Ovary (tissue), 3 donors: ENCODE measurements at regions not wholly inside any gene's neighbourhood (a gene's known extent, or its start where the extent isn't known, plus 50 kb on each side); places are given as distances from the start of the nearest gene placed in this dataset.

Experiments
- CTCF ChIP-seq, 3 donors: fragments of 450-650 bp in 2 of 3; fragments of 200-600 bp in 1 of 3; IDR thresholded peaks; one replicate each; pipeline versions ENCODE4 v1.5.1 to v1.8.0; 2016 to 2022; ENCODE audit warnings: antibody characterized with exemption in 3 of 3, mild to moderate bottlenecking in 1 of 3
- EP300 ChIP-seq: sonication (generic); formaldehyde crosslinking; IDR thresholded peaks from one replicate; pipeline ENCODE4 v1.6.1; 2017; ENCODE audit warnings: antibody characterized with exemption
- POLR2A ChIP-seq: fragments of 450-650 bp; IDR thresholded peaks from one replicate; pipeline ENCODE4 v1.6.1; 2017; ENCODE audit warnings: antibody characterized with exemption, mild to moderate bottlenecking, moderate library complexity
- donor health status: DM: no; HTN: no; CAD: no.

GRCh38 chr11:103652013-103652412 is 384.4 kb upstream of the DDI1 start:
- TF ChIP-seq CTCF (IDR thresholded peaks at IDR 0.05) (no peak), POLR2A (no peak), EP300 (no peak)
